ENCODE measurements at regions not wholly inside any gene's neighbourhood (a gene's known extent, or its start where the extent isn't known, plus 50 kb on each side); places are given as distances from the start of the nearest gene placed in this dataset.

- TF ChIP-seq POLR2A (IDR thresholded peaks at IDR 0.05; ENCODE audit: low read length) (no peak), GATA1 (IDR thresholded peaks at IDR 0.05; ENCODE audit: low read depth, low read length) (no peak)
Measured at GRCh38 chr4:108427946-108428485, 192.4 kb upstream of the RPL34 start.
